ENCODE measurements at regions not wholly inside any gene's neighbourhood (a gene's known extent, or its start where the extent isn't known, plus 50 kb on each side); places are given as distances from the start of the nearest gene placed in this dataset.

- no peaks in the 10 kb centered on the region for H3K36me3 ChIP-seq (ENCODE audit: insufficient read depth, low read length)
- H3K4me1 ChIP-seq (ENCODE audit: insufficient read depth, low read length, severe bottlenecking): no peaks in the 10 kb centered on the region
- 0 out of 2 replicates have a peak, but pooled peaks cover 5% of the 10 kb centered on the region for H3K9me3 ChIP-seq (ENCODE audit: low read length)
- H3K4me3 ChIP-seq (ENCODE audit: low read depth, low read length, poor library complexity, severe bottlenecking): no peak overlapping the region
- no peaks in the 10 kb centered on the region for H4K20me1 ChIP-seq (ENCODE audit: insufficient read depth, low read length)
- no peaks in the 10 kb centered on the region for H3F3A ChIP-seq (ENCODE audit: insufficient read depth, low read length)
- no peak overlapping the region for H3K4me2 ChIP-seq (ENCODE audit: low read length)
- H3K9ac ChIP-seq (ENCODE audit: low read length): no peak overlapping the region
- TF ChIP-seq CTCF (IDR thresholded peaks at IDR 0.05; ENCODE audit: low read length): no peak
- no peak for TF ChIP-seq EZH2 (IDR thresholded peaks at IDR 0.05; ENCODE audit: borderline replicate concordance, low read length)
- no peak overlapping the region for H3K27ac ChIP-seq (ENCODE audit: low read depth, low read length, poor library complexity, severe bottlenecking)
- H3K79me2 ChIP-seq (ENCODE audit: insufficient read depth, low read length): no peaks in the 10 kb centered on the region
- H3K27me3 ChIP-seq (ENCODE audit: insufficient read depth, low read length): no peaks in the 10 kb centered on the region
- no peaks in the 10 kb centered on the region for H3K9me2 ChIP-seq (ENCODE audit: low read depth, low read length)
- no peak overlapping the region for H2AFZ ChIP-seq (ENCODE audit: low read length)
These were observed 188.2 kb upstream of the ZNF536 start for GRCh38 chr19:30183807-30184490.

DNA sequence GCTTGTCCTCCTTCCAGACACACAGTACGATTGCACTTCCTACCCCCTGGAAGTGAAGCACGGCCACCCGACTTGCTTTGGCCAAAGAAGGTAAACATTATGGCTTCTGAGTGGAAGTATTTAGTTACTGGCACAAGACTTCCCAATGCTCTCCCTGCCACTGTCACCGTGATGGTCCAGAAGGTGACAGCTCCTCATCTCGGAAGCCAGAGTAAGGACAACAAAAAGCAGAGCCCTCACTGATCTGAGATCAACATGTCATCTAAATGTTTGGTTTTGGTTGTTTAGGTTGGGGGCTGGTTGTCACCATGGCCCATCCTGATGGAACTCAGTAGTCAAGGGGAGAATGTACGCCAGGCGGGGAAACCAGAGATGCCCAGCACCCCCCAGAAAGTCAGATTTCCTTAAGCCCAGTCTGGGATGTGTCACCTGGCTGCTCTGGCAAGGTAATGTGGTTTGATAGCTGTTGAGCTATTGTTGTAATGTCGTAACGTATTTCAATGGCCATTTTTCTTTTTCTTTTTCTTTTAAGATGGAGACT, 170.1 kb upstream of the ZNF536 start:
- Histone ChIP-seq H3K4me2 (ENCODE audit: low read length) (no peak overlapping the region), H3K4me3 (ENCODE audit: low read depth, low read length, poor library complexity, severe bottlenecking) (no peak overlapping the region), H2AFZ (ENCODE audit: low read length) (no peak overlapping the region), H3K4me1 (ENCODE audit: insufficient read depth, low read length, severe bottlenecking) (no peaks in the 10 kb centered on the region), H3K79me2 (ENCODE audit: insufficient read depth, low read length) (no peaks in the 10 kb centered on the region), H3K36me3 (ENCODE audit: insufficient read depth, low read length) (no peaks in the 10 kb centered on the region), H3K9me2 (ENCODE audit: low read depth, low read length) (no peaks in the 10 kb centered on the region), H3K9me3 (ENCODE audit: low read length) (no peaks in the 10 kb centered on the region), H4K20me1 (ENCODE audit: insufficient read depth, low read length) (no peaks in the 10 kb centered on the region), H3K9ac (ENCODE audit: low read length) (no peak overlapping the region), H3K27ac (ENCODE audit: low read depth, low read length, poor library complexity, severe bottlenecking) (no peak overlapping the region), H3F3A (ENCODE audit: insufficient read depth, low read length) (no peaks in the 10 kb centered on the region), H3K27me3 (ENCODE audit: insufficient read depth, low read length) (no peaks in the 10 kb centered on the region)
- no peak for TF ChIP-seq EZH2 (IDR thresholded peaks at IDR 0.05; ENCODE audit: borderline replicate concordance, low read length)
- no peak for TF ChIP-seq CTCF (IDR thresholded peaks at IDR 0.05; ENCODE audit: low read length)

GRCh38 chr19:30204721-30205120, 167.5 kb upstream of the ZNF536 start:
- no peaks in the 10 kb centered on the region for H3K9me2 ChIP-seq (ENCODE audit: low read depth, low read length)

More at GRCh38 chr19:30204721-30205120, 167.5 kb upstream of the ZNF536 start:
- no peaks in the 10 kb centered on the region for H3K4me1 ChIP-seq (ENCODE audit: insufficient read depth, low read length, severe bottlenecking)
- H3K27ac ChIP-seq (ENCODE audit: low read depth, low read length, poor library complexity, severe bottlenecking): no peak overlapping the region
- H3K4me3 ChIP-seq (ENCODE audit: low read depth, low read length, poor library complexity, severe bottlenecking): no peak overlapping the region
- H3F3A ChIP-seq (ENCODE audit: insufficient read depth, low read length): no peaks in the 10 kb centered on the region
- no peaks in the 10 kb centered on the region for H3K36me3 ChIP-seq (ENCODE audit: insufficient read depth, low read length)
- H3K27me3 ChIP-seq (ENCODE audit: insufficient read depth, low read length): no peaks in the 10 kb centered on the region
- no peak overlapping the region for H2AFZ ChIP-seq (ENCODE audit: low read length)
- TF ChIP-seq EZH2 (IDR thresholded peaks at IDR 0.05; ENCODE audit: borderline replicate concordance, low read length) (no peak), CTCF (IDR thresholded peaks at IDR 0.05; ENCODE audit: low read length) (no peak)
- H3K79me2 ChIP-seq (ENCODE audit: insufficient read depth, low read length): no peaks in the 10 kb centered on the region
- no peaks in the 10 kb centered on the region for H4K20me1 ChIP-seq (ENCODE audit: insufficient read depth, low read length)
- no peaks in the 10 kb centered on the region for H3K9me3 ChIP-seq (ENCODE audit: low read length)
- H3K9ac ChIP-seq (ENCODE audit: low read length): no peak overlapping the region
- no peak overlapping the region for H3K4me2 ChIP-seq (ENCODE audit: low read length)
